Skin epidermis (tissue), 12 donors: ENCODE measurements at regions not wholly inside any gene's neighbourhood (a gene's known extent, or its start where the extent isn't known, plus 50 kb on each side); places are given as distances from the start of the nearest gene placed in this dataset.

ENCODE experiments used
- H3K27ac ChIP-seq, 21 experiments: fragments of 200-600 bp; sonication (generic) in 11 of 21; one replicate each; pipeline ENCODE4 v1.5.0; 2020; ENCODE audit warnings: mild to moderate bottlenecking in 3 of 21, inconsistent platforms in 2 of 21, moderate library complexity in 2 of 21
- H3K4me3 ChIP-seq, 7 experiments: fragments of 200-600 bp; sonication (generic) in 2 of 7; one replicate each; pipeline ENCODE4 v1.5.0; 2020; ENCODE audit warnings: inconsistent platforms in 2 of 7, mild to moderate bottlenecking in 2 of 7, moderate library complexity in 1 of 7

DNA sequence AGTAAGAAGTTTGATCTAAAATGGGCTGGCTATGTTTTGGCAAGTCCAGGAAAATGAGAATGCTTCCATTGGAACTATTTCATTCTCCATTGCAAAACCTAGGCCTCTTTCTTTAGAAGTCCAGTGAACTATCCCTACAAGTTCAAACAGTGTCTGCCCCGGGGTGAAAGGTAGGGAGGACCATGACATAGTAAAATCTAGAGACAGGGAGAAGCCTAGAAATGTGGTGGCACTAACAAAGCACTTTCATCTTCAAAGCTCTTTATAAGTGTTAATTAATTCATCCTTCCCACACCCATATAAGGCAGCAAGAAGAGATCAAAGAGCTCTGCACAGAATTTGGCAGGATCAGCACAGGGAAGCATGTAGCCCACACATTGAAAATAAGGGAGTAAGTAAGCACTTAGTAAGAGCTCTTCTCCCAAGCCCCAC, 214.5 kb downstream of the IRS1 start:
- Histone ChIP-seq H3K27ac (no peak overlapping the region), H3K4me3 (no peak overlapping the region)

GRCh38 chr2:226584518-226585055, 215.0 kb downstream of the IRS1 start:
- no peak overlapping the region for H3K27ac ChIP-seq
- no peak overlapping the region for H3K4me3 ChIP-seq

GRCh38 chr2:226583715-226584114, 215.9 kb downstream of the IRS1 start:
- Histone ChIP-seq H3K27ac (no peak overlapping the region), H3K4me3 (no peak overlapping the region)

DNA sequence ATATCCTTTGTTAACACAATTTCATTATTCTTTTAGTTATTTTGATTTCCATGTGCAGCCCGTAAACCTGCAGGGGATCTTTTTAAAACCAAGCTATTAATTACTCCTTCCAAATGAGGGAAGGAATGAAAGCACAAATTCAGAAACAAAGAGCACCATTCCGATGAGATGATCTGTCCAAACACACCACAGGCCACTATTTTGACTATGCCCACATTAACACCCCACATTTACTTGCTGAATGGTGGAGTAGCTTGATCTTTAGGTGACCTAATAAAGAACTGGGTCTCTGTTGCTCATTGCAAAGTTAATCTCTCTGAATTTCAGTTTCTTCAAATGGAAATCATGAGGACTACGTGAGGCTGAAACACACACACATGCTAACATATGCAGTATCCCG, 218.0 kb downstream of the IRS1 start:
- Histone ChIP-seq H3K4me3 (no peak overlapping the region), H3K27ac (no peak overlapping the region)

DNA sequence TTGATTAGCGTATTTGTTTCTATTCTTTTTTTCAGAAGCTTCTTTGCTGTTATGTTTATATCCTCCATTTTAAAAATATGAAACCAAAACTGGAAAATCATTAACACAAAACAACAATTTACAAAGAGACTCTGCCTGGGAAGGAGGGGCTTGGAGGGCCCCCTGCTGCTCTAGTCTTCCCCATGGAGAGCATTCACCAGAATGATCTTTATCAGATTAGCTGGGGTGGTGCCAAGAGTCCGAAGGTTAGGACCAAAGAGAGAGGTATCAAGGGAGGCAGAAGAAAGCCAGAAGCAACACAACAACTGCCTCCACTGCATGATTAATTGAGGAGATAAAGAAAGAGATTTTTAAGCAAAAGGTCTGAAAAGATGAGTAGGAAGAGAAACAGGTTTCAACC, 218.6 kb downstream of the IRS1 start:
- Histone ChIP-seq H3K27ac (no peak overlapping the region), H3K4me3 (no peak overlapping the region)

DNA sequence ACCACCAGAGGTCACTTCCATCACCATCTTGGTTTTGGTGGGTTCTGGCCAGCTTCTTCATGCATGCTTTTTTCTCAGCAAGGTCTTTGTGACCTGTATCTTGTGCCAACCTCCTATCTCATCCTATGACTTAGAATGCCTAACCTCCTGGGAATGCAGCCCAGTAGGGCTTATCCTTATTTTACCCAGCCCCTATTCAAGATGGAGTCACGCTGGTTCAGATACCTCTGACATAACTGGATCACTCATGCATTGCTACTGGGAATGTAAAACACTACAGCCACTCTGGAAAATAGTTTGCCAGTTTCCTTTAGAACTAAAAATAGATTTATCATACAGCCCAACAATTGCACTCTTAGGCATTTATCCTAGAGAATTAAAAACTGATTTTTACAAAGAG, 219.2 kb downstream of the IRS1 start:
- Histone ChIP-seq H3K4me3 (no peak overlapping the region), H3K27ac (no peak overlapping the region)

DNA sequence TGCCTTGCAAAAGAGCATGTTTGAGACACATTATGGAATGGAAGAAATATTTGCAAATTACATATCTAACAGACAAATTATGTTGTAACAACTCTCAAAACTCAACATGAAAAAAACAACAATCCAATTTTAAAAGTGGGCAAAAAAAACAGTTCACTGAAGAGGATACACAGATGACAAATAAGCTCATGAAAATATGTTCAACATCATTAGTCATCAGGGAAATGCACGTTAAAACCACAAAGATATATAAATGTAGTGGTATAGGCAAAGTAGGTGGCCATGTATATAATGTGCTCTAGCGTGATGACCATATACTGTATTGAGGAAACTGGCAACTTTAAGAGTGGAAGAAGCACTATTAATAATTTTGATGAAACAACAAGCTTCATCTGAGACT, 220.1 kb downstream of the IRS1 start:
- H3K27ac ChIP-seq: no peak overlapping the region
- H3K4me3 ChIP-seq: no peak overlapping the region

- Histone ChIP-seq H3K27ac (no peak overlapping the region), H3K4me3 (no peak overlapping the region)
Measured at GRCh38 chr2:226578879-226579278, 220.7 kb downstream of the IRS1 start.

GRCh38 chr2:226578373-226578772, 221.2 kb downstream of the IRS1 start:
- H3K27ac ChIP-seq: no peak overlapping the region

DNA sequence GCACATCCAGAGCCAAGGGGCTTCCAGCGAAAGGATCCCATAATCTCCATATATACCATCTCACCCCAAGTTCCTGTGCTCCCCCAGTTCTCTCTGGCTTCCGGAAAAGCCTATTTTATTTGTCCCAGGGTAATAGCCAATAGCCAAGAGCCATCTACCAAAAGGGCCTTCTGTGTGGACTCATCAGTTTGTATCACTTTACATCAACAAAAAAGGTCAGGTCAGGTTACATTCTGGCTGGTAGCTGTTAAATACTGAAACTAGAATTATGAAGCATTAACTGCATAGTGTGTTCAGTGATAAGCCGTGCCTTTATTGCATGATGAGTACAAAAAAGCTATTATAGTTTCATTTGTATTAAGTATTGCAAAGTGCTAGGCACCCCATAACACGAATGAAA, 223.7 kb downstream of the IRS1 start:
- Histone ChIP-seq H3K27ac (no peak overlapping the region), H3K4me3 (no peak overlapping the region)

More at GRCh38 chr2:226578373-226578772, 221.2 kb downstream of the IRS1 start:
- no peak overlapping the region for H3K4me3 ChIP-seq

DNA sequence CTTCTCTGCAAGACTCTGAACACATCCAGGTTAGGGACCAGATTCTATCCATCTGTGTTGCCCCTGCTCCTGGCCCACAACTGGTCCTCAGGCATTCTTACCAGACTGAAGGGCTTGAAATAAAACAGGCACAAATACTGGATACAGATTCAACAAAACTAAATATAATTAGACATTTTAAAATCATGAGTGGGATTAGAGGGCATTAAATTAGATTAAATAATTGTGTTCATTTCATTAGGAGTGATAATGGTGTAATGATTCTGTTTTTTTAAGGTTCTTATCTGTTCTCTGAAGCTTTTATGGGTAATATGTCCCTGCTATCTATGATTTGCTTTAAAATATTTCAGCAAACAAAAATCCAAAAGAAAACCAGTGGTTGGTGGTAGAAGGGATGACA, 226.5 kb downstream of the IRS1 start:
- Histone ChIP-seq H3K27ac (no peak overlapping the region), H3K4me3 (no peak overlapping the region)

DNA sequence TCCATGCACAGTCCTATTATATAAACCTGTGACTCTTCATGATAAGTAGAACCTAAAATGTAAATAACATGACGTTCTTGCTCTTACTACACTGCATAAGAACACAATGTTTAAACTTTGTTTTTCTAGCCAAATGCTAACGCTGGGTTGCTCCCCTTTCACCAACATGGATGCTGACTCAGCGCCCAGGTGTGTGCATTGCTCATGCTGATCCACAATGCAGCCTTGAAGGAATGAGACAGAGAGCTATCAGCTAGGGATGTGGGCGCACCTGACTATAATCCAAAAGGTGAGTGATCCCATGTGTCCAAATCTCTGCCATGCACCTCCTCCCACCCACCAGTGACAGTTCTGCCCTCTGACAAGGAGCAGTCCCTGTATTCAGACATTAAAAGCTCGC, 235.0 kb downstream of the IRS1 start:
- H3K27ac ChIP-seq: no peak overlapping the region
- no peak overlapping the region for H3K4me3 ChIP-seq

- Histone ChIP-seq H3K4me3 (no peak overlapping the region), H3K27ac (no peak overlapping the region)
Measured at GRCh38 chr2:226561962-226562361, 237.7 kb downstream of the IRS1 start.

DNA sequence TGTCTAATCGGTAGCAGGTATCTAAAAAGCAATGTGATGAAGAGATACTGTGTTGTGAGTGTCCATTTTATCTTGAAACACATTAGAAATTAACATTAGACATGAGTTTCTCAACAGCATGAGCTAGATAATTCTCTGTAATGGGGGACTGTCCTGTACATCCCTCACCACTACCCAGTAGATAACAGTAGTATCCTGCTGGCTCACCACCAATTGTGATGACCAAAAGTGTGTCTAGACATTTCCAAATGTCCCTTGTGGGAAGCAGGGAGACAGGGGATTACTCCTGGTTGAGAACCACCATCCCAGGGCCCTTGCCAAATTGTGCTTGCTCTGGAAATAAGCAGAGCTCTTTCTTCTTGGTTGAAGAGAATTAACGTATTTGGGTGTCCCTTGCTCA, 239.3 kb downstream of the IRS1 start:
- Histone ChIP-seq H3K4me3 (no peak overlapping the region), H3K27ac (no peak overlapping the region)

GRCh38 chr2:226559536-226559935, 240.1 kb downstream of the IRS1 start:
- Histone ChIP-seq H3K4me3 (no peak overlapping the region), H3K27ac (no peak overlapping the region)

DNA sequence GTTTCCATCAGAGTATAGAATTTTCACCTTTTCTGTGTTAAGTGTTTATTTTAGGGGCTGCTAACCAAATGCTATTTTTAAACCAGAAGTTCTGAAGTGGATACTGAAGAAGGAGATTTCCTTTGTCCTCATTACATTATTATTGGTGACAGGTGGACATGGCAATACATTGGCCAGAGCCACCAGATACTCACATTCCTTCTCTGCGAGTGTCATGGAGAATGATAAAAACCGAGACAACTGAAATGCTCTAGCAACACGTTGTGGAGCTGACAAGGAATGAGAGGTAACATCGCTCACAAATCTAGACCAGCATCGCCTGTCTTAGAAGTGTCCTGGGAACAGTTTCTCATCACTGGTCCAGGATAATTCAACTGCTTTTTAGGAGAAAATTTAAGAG, 241.2 kb downstream of the IRS1 start:
- no peak overlapping the region for H3K4me3 ChIP-seq
- no peak overlapping the region for H3K27ac ChIP-seq

DNA sequence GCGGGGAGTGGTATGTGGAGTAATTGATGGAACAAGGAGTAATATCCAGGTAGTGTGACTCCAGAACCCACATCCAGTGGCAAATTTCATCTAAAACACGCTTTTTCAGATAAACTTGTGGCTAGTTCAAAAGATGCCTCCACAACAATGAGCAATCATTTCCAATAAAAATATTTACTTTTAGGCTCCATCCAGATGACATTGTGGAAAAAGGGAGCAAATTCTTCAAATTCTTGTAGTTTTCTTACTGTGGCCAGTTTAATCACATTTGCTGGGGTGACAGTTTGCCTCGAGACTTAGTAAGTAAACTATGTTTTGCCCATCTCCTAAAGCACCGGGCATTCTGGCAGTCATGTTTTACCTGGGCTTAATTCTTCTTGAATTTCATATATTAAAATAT, 243.6 kb downstream of the IRS1 start:
- no peak overlapping the region for H3K27ac ChIP-seq

DNA sequence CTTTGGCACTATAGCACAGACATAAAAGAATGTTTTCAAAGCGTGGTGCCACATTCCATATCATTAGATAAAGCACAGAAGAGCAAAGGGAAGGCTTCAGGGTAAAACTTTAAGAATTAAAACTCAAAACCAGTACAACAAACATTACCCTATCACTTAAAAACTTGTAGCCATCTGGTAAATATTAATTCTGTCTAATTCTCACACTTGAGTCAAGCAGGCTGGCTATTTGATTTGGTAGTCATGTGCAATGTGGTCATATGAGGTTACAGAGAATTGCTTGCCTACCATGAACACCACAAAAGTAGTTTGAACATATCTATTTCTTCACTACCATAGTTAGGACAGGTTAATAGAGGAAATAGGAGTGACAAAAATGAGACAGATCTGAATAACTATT, 244.9 kb downstream of the IRS1 start:
- no peak overlapping the region for H3K4me3 ChIP-seq
- no peak overlapping the region for H3K27ac ChIP-seq

More for the DNA sequence above, 243.6 kb downstream of the IRS1 start:
- H3K4me3 ChIP-seq: no peak overlapping the region

- Histone ChIP-seq H3K27ac (no peak overlapping the region), H3K4me3 (no peak overlapping the region)
Measured at GRCh38 chr2:226553333-226553732, 246.3 kb downstream of the IRS1 start.

DNA sequence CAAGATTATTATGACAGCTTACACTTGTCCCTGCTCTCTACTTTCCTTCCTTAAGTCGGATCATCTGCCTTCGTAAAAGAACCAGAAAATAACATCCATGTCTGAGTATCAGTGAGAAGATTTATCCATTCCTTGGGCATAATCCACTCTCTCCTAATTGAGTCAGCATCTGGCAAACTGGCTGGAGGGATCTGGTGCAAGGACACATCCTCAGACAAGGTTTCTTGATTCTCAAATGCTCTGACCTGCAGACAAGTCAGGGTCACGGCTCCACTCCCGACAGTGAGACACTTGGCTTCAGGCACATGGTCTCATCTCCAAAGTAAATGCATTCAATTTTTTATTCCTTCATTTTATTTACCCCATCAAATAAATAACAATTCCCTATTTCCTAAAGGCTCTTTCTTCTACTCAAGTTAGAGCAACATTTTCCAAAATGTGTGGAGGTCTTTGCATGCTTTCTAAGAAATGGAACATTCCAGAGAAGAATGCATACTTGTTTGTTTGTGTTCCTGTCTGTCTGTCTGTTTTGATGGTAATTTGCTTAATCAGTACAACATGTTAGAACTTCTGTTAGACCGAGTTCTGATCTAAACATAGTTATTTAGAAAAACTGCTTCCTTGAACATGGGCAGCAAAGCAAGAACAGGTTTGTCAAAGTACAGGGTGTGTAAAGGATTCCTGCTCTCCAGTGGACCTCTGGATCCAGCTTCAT, 246.9 kb downstream of the IRS1 start:
- no peak overlapping the region for H3K4me3 ChIP-seq

DNA sequence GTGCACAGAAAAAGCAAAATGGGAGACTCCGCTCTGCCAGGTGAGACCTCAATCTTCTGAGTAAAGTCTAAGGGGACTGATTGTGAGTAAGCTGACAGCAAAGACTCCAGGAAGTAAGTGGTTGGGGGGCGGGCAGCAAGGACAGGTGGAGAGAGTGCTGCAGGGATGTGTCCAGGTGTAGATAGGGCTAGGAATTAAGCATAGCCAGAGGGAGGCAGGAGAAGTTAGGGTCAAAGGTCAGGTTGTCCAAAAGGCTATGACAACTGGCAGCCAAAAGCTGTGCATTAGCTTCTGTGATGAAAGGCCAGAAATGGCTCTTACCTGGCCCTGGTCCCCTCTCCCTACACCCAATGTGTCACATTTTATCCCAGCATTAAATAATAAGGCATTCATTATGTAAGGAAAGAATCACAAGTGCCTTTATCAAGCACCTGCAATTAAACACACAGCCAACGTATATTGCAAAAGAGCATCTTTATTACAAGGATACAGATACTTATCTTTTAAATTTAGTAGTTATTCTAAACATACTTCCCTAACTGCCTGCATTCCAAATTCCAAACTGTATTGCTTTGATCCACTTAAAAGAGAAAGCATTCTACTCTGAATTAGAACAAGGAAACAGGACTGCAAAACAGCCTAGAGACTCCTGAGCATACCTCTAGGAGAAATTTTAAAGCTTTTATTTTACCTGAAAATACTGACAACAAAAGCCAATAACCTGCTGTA, 247.9 kb downstream of the IRS1 start:
- Histone ChIP-seq H3K27ac (no peak overlapping the region), H3K4me3 (no peak overlapping the region)

More for the DNA sequence above, 246.9 kb downstream of the IRS1 start:
- no peak overlapping the region for H3K27ac ChIP-seq
